ENCODE measurements at regions not wholly inside any gene's neighbourhood (a gene's known extent, or its start where the extent isn't known, plus 50 kb on each side); places are given as distances from the start of the nearest gene placed in this dataset.

DNA sequence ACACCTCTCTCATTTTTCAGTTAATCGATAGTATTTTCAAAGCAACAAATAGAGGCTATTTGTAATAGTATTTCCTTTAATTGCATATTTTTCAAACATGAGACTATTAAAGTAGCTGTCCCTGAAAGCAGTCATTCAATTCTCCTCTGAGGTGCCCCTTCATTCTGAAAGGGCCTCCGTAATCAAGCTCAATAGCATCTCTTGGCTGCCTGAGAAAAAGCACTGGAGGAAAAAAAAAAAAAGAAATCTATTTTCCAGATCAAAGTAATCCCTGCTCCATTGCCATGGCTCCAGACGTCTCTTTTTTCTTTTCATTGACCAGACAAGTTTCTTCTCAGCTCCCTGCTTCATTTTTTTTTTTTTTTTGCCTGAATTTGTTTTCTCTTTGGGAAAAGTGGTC is 154.5 kb upstream of the BLID start:
- TF ChIP-seq, protein P1, sequence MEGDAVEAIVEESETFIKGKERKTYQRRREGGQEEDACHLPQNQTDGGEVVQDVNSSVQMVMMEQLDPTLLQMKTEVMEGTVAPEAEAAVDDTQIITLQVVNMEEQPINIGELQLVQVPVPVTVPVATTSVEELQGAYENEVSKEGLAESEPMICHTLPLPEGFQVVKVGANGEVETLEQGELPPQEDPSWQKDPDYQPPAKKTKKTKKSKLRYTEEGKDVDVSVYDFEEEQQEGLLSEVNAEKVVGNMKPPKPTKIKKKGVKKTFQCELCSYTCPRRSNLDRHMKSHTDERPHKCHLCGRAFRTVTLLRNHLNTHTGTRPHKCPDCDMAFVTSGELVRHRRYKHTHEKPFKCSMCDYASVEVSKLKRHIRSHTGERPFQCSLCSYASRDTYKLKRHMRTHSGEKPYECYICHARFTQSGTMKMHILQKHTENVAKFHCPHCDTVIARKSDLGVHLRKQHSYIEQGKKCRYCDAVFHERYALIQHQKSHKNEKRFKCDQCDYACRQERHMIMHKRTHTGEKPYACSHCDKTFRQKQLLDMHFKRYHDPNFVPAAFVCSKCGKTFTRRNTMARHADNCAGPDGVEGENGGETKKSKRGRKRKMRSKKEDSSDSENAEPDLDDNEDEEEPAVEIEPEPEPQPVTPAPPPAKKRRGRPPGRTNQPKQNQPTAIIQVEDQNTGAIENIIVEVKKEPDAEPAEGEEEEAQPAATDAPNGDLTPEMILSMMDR (conservative IDR thresholded peaks at IDR 0.05; ENCODE audit: low read length) = no peak
- TF ChIP-seq EZH2phosphoT487 (IDR thresholded peaks at IDR 0.05; ENCODE audit: borderline replicate concordance) = no peak

All from Loucy (cell line).